IPS-18c (cell line): ENCODE measurements at regions not wholly inside any gene's neighbourhood (a gene's known extent, or its start where the extent isn't known, plus 50 kb on each side); places are given as distances from the start of the nearest gene placed in this dataset.

Experiments
- H3K4me3 ChIP-seq: 2 replicates; pipeline ENCODE4 v1.7.0; 2013; ENCODE audit warnings: low read depth, mild to moderate bottlenecking, low read length, moderate library complexity; ENCODE audit not compliant: insufficient read depth
- H3K9me3 ChIP-seq: one replicate; pipeline ENCODE4 v1.6.1; 2013; ENCODE audit warnings: mild to moderate bottlenecking, low read length, moderate library complexity; ENCODE audit not compliant: control insufficient read depth, insufficient read depth

DNA sequence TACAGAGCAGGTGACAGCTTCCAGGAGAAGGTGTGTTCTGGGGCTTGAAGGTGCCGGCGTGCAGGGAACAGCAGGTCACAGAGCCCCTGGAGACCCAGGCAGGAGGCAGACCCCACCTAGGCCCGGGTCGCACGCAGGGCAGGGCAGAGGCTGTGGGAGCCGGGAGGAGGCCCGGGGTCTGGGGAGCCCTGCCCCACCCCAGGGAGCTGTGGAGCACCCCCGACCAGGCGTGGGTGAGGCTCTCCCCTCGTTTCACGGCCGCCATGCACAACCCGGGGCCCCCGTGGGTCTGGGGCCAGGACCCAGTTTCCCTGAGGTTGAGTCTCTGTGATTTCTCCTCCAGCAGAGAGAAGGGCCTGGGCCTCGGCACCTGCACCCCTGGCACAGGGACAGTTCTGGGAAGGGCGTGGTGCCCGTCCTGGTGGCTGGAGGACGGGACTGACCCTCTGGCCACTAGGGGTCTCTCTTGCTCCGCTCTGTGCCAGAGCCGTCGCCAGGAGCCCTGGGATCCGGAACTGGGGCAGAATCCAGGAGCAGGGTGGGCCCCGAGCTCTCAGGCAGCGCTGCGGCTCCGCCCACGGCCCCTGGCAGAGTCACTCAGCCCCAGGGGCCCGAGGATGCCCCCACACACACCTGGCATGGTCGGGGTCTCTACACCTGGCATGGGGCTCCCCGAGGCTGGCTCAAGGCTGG, 75.2 kb upstream of the FBRSL1 start:
- Histone ChIP-seq H3K9me3 (no peaks in the 10 kb centered on the region), H3K4me3 (no peak overlapping the region)

DNA sequence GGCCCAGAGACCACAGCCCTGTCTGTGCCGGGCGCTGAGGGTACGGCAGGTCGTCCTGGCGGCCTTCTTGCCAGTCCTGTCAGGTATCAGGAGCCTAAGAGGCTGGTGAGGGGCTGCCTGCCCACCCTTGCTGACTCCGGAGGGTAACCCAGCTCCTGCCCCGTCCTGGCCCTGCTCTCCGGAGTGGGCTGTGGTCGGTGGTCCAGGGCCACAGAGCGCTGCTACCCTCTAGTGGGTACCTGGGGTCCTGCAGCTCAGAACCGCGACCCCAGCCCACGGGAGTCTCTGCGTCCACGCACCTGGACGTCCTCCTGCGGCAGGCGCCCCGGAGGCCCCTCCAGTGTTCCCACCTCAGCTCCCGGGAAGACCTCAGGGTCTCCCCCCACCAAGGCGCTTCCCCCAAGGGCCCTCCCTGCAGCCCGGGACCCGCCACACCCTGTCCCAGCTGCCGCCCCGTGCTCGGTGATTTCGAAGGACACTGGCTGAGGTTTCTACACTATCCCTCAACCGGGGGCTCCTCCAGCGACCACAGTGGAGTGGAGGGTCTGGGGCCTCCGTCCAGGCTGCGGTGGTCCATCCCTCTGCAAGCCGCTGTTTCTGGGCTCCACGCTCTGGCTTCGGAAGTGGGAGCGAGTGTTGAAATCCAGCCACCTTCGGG, 75.9 kb upstream of the FBRSL1 start:
- Histone ChIP-seq H3K4me3 (no peak overlapping the region), H3K9me3 (no peaks in the 10 kb centered on the region)

DNA sequence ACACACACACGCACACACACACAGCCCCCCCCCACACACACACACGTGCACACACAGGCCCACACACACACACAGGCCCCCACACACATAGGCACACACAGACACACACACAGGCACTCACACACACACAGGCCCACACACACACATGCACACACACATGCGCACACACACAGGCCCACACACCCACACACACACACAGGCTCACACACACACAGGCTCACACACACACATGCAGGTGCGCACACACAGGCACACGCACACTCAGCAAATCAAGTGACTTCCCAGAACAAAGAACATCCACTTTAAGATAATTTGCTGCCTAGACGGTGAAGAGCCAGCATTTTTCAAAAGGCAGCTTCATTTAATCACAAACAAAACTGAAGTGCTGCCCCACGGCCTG, 78.5 kb upstream of the FBRSL1 start:
- H3K4me3 ChIP-seq = no peak overlapping the region

DNA sequence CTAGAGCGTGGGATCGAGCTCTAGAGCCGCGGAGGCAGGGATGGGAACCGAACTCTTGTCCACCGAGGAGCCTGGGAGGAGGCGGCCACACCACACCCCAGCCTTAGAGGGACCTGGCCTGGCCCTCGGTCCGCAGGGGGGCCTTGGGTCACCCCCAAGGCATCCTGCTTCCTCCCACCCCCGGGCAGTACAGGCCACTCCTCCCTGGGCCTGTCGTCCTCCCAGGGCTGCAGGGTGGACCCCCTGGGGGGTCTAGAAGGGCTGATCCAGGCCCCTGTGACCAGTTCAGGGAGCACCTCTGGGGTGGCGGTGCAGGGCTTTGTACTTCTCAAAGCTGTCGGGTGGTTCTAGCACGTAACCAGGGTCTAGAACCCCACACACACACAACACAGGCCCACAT, 79.1 kb upstream of the FBRSL1 start:
- H3K4me3 ChIP-seq = no peak overlapping the region

More for the DNA sequence above, 78.5 kb upstream of the FBRSL1 start:
- H3K9me3 ChIP-seq = peaks cover 4% of the 10 kb centered on the region

DNA sequence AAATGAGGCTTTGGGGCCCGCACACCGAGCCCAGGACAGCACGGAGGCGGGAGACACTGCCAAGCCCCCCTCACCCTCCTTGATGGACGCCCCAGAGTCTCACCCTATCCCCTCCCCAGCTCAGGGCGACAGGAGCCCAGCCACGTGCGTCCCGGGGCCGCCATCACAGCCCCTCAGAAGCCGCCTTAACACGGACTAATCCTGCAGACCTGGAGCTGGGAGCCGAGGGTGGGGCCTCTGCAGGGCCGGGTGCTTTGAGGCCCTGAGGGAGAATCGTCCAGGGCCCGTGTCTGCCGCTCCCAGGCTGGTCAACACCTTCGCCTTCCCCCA, 79.7 kb upstream of the FBRSL1 start:
- H3K4me3 ChIP-seq = no peak overlapping the region
- H3K9me3 ChIP-seq = peaks cover 4% of the 10 kb centered on the region

More for the DNA sequence above, 79.1 kb upstream of the FBRSL1 start:
- H3K9me3 ChIP-seq = peaks cover 4% of the 10 kb centered on the region

DNA sequence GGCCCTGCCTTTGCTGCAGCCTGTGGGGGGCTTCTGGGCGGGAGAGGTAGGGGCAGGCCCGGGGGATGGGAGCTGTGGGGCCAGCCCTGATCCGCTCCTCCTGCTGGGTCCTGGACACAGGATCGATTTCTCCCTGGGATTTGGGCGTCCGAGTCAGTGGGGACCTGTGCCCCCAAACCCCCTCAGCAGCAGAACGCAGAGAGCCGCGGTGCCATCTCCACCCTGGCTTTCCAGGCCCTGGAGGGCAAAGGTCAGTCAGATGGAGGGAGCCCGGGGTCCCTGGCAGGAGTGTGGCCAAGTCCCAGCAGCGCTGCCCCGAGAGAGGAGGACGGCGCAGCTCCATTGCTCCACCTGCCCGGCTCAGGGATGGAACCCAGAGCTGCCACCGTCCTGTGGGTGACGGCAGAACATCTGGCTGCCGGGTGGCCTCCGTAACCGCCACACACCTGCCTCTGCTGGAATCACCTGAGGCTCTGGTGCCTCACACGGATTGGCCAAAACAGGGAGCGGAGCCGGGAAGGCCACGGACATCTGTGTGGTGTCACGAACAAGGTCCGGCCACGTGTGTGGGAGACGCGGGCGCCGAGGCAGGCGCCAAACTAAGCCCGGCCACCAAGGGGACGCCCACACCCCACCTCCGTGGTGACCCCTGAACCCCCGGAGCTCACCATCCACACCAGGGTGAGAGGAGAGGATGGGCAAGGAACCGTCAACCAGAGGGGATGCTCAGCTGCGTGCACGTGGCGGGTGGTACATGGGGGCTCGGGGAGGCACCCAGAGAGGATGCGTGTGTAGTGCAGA, 80.3 kb upstream of the FBRSL1 start:
- Histone ChIP-seq H3K9me3 (peaks cover 4% of the 10 kb centered on the region), H3K4me3 (no peak overlapping the region)

DNA sequence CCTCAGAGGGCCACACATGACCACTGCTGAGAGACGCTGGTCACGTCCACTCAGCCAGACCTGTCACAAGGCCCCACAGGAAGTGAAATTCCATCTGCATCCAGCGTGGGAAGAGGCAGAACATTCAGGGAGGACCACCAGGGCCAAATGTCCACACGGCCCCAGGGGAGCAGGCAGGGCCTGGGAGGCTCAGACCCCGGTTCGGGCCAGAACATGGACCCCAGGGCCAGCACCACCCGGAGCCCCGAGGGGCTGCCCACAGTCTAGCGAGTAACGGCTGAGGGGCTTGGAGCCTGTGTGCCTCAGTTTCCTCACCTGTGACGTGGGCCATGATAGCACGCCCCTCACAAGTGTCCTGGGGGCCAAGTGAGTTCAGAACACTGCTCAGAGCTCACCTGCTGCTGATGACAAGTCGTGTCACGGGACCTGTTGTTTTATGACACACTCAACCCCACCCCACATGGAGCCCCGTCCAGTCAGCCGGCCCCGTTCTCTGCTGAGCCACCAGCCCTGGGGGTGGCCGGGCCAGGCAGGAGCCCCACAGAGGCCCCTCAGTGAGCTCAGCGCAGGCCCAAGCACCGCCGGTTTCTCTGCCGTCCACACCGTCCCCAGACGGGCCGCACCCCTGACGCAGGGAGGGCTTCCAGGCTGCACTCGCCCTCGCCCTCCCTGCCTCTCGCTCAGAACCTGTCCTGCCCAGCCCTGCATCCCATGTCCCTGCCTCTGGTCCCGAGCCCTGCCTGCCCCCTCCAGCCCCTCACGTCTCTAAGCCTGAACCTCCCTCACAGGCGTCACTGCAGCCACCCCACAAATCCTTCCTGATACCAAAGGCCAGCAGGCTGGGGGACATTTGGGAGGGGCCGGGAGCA, 79.5 kb upstream of the GALNT9 start:
- H3K4me3 ChIP-seq = no peak overlapping the region

DNA sequence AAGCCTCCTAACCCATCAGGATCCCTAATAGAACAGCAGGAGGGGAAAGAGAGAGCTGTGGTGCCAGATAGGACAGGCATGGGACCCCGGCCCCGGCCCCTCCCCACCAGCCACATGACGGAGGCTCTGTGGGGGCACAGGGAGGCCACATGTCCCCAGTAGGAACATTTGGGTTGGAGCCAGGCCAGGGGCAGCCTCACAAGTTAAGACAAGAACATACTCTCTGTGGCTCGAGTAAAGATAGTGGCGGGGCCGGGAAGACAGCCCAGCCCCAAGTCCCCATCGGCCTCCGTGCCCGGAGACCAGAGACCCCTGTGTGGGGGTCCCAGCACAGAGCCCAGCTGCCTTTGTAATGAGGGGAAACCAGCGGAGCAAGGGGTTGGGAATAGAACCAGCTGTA, 78.6 kb upstream of the GALNT9 start:
- peaks cover 4% of the 10 kb centered on the region for H3K9me3 ChIP-seq
- H3K4me3 ChIP-seq = no peak overlapping the region

More for the DNA sequence above, 79.5 kb upstream of the GALNT9 start:
- H3K9me3 ChIP-seq = peaks cover 4% of the 10 kb centered on the region

DNA sequence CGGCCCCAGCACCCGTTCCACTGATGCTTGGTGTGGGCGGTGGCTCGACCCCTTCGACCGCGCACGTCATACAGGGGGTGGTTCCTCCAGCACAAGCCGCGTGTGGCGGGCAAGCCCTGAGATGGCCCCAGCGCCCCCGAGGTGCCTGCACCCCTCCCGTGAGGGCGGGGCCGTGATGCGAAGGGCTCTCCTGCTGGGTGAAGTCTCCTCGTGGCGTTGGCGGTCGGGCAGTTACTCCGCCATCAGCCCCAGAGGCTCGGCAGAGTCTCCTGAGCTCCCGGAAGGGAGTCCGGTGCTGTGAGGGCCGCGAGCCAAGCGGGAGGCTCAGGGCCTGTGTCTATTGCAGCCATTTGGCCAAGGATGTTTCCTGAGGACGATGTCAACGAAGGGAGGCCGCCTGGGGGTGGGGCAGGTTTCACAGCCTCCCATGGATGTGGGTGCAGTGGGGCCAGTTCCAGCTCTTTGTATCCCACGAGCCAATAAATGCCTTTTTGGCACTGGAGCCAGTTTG, 78.1 kb upstream of the GALNT9 start:
- Histone ChIP-seq H3K9me3 (peaks cover 4% of the 10 kb centered on the region), H3K4me3 (no peak overlapping the region)

DNA sequence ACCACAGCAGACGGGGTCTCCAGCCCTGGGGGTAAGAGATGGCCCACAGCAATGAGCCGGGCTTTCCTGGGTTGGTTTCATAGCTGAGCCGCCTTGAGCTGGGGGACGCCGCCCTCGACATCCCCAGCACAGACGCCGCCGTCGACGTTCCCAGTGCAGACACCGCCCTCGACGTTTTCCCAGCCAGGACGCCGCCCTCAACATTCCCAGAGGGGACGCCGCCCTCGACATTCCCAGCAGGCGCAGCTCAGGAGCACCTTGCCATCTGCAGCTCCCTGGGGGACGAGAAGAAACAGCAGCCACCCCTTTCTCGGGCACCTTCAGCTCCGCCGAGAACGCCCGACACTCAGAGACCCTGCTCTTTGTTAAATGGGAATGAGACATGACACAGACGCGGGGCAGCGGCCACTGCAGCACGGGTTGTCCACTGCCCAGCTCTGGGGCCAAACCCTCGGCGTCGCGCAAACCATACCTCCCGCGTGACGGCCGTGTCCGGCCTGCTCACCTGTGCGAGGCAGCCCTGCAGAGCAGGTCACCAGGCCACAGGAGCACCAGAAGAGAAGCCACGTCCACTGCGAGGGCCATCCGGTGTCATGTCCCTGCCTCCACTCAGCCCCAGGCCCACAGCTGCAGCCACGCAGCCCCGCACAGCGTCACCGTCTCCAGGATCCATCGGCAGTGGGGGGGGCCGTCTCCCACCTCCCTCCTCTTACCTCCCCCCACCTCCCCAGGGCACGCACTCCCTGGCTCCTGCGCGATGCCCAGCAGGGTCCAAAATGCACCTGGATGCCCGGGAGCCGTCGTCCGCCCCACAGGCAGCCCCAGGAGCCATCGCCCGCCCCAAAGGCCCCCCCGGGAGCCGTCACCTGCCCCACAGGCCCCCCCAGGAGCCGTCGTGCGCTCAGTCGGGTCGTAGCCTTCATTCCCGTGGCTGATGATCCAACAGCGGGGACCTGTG, 77.4 kb upstream of the GALNT9 start:
- H3K4me3 ChIP-seq = no peak overlapping the region
- H3K9me3 ChIP-seq = peaks cover 4% of the 10 kb centered on the region

DNA sequence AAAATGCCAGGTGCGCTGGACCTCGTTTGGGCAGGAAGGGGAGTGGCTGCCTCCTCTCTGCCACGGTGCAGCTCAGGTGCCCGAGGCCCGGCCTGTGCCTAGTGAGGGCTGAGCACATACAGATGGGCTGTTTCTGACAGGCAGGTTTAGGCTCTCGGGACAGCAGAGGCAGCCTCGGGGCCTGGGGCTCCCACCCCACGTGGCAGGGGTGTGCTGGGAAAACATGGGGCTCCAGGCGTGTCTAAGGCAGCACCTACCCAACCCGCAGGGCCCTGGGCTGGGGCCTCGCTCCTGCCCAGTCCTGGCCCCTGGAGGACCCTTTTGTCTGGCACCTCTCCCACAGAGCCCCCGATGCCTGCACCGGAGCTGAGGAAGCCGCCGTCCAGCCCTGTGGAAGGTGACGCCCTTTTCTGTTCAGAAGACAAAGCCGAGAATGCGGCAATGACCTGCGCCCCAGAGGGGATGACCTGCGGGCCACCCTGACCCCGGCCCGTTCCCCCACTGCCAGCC, 76.4 kb upstream of the GALNT9 start:
- Histone ChIP-seq H3K4me3 (no peak overlapping the region), H3K9me3 (peaks cover 4% of the 10 kb centered on the region)

DNA sequence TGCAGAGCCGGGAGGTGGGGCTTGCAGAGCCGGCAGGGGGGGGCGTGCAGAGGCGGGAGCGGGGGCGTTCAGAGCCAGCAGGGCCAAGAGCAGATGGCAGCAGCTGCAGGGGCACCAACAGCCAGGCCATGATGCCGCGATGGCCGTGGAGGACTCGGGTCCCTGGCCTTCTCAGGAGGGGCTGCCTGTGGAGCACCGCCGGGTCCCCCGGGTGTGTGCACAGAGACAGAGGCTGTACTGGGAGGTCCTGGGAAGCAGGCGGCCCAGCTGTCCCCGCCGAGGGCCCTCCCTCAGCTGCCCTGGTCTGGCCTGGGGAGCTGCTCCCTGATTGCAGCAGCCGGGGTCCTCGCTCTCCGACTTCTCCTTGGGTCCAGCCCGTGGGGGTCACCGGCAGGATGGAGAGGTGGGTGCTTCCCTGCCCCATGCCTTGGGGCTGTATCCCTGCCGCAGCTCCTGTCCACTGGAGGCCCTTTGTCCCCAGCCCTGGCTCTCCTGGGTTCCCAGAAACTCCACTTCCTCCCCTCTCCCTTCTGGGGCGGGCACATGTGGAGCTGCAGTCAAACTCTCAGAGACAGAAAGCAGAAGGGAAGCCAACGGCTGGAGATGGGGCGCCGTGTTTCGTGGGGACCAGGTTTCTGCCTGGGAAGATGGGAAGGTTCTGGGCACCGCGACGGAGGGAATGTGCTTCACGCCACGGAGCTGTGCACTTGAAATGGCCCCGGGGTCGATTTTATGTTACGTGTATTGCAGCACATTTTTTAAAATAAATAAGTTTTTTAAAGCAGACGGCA, 75.8 kb upstream of the GALNT9 start:
- no peak overlapping the region for H3K4me3 ChIP-seq
- peaks cover 4% of the 10 kb centered on the region for H3K9me3 ChIP-seq

DNA sequence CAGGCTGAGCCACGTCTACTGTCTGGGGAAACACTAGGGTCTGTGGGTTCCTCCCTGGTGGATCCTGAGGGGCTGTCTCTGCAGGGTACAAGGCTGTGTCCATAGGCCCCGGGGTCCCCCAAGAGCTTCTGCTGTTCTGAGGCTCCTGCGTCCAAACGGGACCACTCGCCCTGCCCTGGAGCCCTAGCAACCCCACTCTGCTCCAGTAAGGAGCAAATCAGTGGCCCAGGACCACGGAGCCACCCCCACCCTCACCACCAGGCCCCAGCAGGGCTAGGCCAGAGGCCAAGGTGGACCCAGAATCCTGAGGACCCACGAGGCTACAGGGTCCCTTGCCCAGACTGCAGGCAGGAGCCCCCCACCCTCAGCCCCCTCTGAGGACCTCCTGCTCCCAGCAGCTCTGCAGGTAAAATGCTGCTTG, 75.1 kb upstream of the GALNT9 start:
- peaks cover 4% of the 10 kb centered on the region for H3K9me3 ChIP-seq
- no peak overlapping the region for H3K4me3 ChIP-seq

DNA sequence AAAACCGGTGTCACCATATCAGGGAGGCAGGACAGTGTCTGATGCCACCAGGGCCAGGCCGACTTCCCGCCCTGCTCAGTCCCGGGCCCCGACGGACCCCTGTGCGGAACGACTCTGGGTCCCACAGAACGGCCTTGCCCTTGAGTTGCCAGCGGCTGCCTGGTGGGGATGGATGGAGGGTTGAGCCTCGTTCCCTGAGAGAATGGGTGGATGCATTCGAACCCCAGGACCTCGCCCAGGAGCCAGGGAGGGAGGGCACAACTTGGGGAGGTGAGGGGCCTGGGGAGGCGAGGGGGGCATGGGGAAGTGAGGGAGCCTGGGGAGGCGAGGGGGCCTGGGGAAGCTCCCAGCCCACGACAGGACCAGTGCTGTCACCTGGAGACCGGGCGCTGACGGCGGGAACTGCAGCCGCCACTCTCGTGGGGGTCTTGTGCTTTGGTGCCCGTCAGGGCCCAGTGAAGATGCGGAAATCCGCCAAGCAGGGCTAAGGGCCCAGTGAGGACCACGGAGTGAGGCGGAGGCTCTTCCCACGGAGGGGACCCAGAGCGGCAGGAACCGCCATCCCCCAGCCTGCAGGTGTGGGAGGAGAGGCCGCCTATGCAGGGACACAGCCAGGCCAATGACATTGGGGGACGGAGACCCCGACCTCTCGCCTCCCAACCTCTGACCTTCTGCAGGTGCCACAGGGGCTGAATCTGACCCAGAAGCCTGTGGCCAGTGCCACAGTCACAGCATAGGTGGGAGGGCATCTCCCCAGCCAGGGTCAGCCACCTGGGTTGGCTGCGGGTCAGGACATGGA, 74.4 kb upstream of the GALNT9 start:
- H3K4me3 ChIP-seq = no peak overlapping the region
- peaks cover 4% of the 10 kb centered on the region for H3K9me3 ChIP-seq
